NCI-H2081 treated with DMSO at 0.1 percent for 48 hours (cell line): ENCODE measurements at regions not wholly inside any gene's neighbourhood (a gene's known extent, or its start where the extent isn't known, plus 50 kb on each side); places are given as distances from the start of the nearest gene placed in this dataset.

Source experiments
- DNase-seq: peaks from one replicate; lab custom pipeline; 2025; lab: John Stamatoyannopoulos, UW

- no peak for DNase-seq
Measured at GRCh38 chr5:107293541-107294210, 377.1 kb downstream of the EFNA5 start.

GRCh38 chr5:107291866-107292265 lies 378.9 kb downstream of the EFNA5 start:
- no peak for DNase-seq

GRCh38 chr5:107290780-107291398 lies 379.8 kb downstream of the EFNA5 start:
- no peak for DNase-seq

GRCh38 chr5:107289030-107289714 lies 381.6 kb downstream of the EFNA5 start:
- no peak for DNase-seq

GRCh38 chr5:107286447-107287098 lies 384.2 kb downstream of the EFNA5 start:
- no peak for DNase-seq

- no peak for DNase-seq
Measured at GRCh38 chr5:107285772-107286171, 385.0 kb downstream of the EFNA5 start.

- no peak for DNase-seq
Measured at GRCh38 chr5:107284822-107285525, 385.8 kb downstream of the EFNA5 start.

- no peak for DNase-seq
Measured at GRCh38 chr5:107282061-107282460, 388.7 kb downstream of the EFNA5 start.

- DNase-seq, result no peak
Measured at GRCh38 chr5:107278774-107279173, 392.0 kb downstream of the EFNA5 start.

GRCh38 chr5:107277485-107278125 lies 393.1 kb downstream of the EFNA5 start:
- DNase-seq, result no peak

GRCh38 chr5:107275333-107275732 lies 395.4 kb downstream of the EFNA5 start:
- no peak for DNase-seq

GRCh38 chr5:107274571-107274970 lies 396.2 kb downstream of the EFNA5 start:
- no peak for DNase-seq

GRCh38 chr5:107272954-107273353 lies 397.8 kb downstream of the EFNA5 start:
- no peak for DNase-seq

GRCh38 chr5:107272509-107272908 lies 398.2 kb downstream of the EFNA5 start:
- no peak for DNase-seq

- no peak for DNase-seq
Measured at GRCh38 chr5:107271682-107272350, 398.9 kb downstream of the EFNA5 start.

- DNase-seq, result no peak
Measured at GRCh38 chr5:107270561-107270960, 400.2 kb downstream of the EFNA5 start.

- no peak for DNase-seq
Measured at GRCh38 chr5:107269678-107270077, 401.1 kb downstream of the EFNA5 start.

- DNase-seq, result no peak
Measured at GRCh38 chr5:107269256-107269655, 401.5 kb downstream of the EFNA5 start.

- no peak for DNase-seq
Measured at GRCh38 chr5:107268241-107268640, 402.5 kb downstream of the EFNA5 start.

- DNase-seq, result no peak
Measured at GRCh38 chr5:107266100-107266499, 404.6 kb downstream of the EFNA5 start.

GRCh38 chr5:107265193-107265592 lies 405.5 kb downstream of the EFNA5 start:
- no peak for DNase-seq
